Astrocyte (in vitro differentiated cells and primary cell): ENCODE measurements at regions not wholly inside any gene's neighbourhood (a gene's known extent, or its start where the extent isn't known, plus 50 kb on each side); places are given as distances from the start of the nearest gene placed in this dataset.

Source experiments
- DNase-seq: peaks from one replicate; pipeline ENCODE4 v3.0.0-alpha.2; 2010; ENCODE audit warnings: low read depth
- FAIRE-seq: peaks from 2 replicates; lab custom pipeline; 2011; peaks lifted over from hg19 to GRCh38; lab: Jason Lieb, UNC
- H2AFZ ChIP-seq: 2 replicates; pipeline ENCODE4 v1.6.0; 2012; ENCODE audit warnings: low read depth, low read length, inconsistent platforms
- H3K27ac ChIP-seq: 2 replicates; pipeline ENCODE4 v1.5.1; 2011; ENCODE audit warnings: low read depth, low read length, inconsistent platforms
- H3K27me3 ChIP-seq: 2 replicates; pipeline ENCODE4 v1.6.0; 2011; ENCODE audit warnings: low read length, inconsistent platforms; ENCODE audit not compliant: insufficient read depth
- H3K36me3 ChIP-seq: 2 replicates; pipeline ENCODE4 v1.5.1; 2011; ENCODE audit warnings: low read length, inconsistent platforms; ENCODE audit not compliant: insufficient read depth
- H3K4me1 ChIP-seq: 2 replicates; pipeline ENCODE4 v1.5.1; 2011; ENCODE audit warnings: low read length, inconsistent platforms; ENCODE audit not compliant: insufficient read depth
- H3K4me2 ChIP-seq: 2 replicates; pipeline ENCODE4 v1.6.0; 2012; ENCODE audit warnings: low read length, inconsistent platforms
- H3K4me3 ChIP-seq: 2 replicates; pipeline ENCODE4 v1.5.1; 2011; ENCODE audit warnings: low read depth, mild to moderate bottlenecking, low read length, inconsistent platforms; ENCODE audit not compliant: insufficient read depth
- H3K79me2 ChIP-seq: 2 replicates; pipeline ENCODE4 v1.6.0; 2012; ENCODE audit warnings: mild to moderate bottlenecking, low read length, inconsistent platforms; ENCODE audit not compliant: insufficient read depth
- H3K9ac ChIP-seq: 2 replicates; pipeline ENCODE4 v1.6.0; 2012; ENCODE audit warnings: mild to moderate bottlenecking, low read length, inconsistent platforms
- H3K9me3 ChIP-seq: 2 replicates; pipeline ENCODE4 v1.5.1; 2012; ENCODE audit warnings: low read depth, mild to moderate bottlenecking, low read length, inconsistent platforms; ENCODE audit not compliant: insufficient read depth
- H4K20me1 ChIP-seq: 2 replicates; pipeline ENCODE4 v1.6.0; 2012; ENCODE audit warnings: low read length, inconsistent platforms; ENCODE audit not compliant: insufficient read depth
- H3K27ac Mint-ChIP-seq: one replicate; pipeline ENCODE4 v1.8.0; 2021; ENCODE audit warnings: mild to moderate bottlenecking, mixed read lengths; ENCODE audit not compliant: unreplicated experiment
- H3K27me3 Mint-ChIP-seq: one replicate; pipeline ENCODE4 v1.8.0; 2021; ENCODE audit warnings: low read depth, mixed read lengths; ENCODE audit not compliant: unreplicated experiment
- H3K36me3 Mint-ChIP-seq: one replicate; pipeline ENCODE4 v1.8.0; 2021; ENCODE audit warnings: low read depth, mixed read lengths; ENCODE audit not compliant: unreplicated experiment
- H3K4me1 Mint-ChIP-seq: one replicate; pipeline ENCODE4 v1.8.0; 2021; ENCODE audit warnings: low read depth, mixed read lengths; ENCODE audit not compliant: unreplicated experiment
- H3K4me3 Mint-ChIP-seq: one replicate; pipeline ENCODE4 v1.8.0; 2021; ENCODE audit warnings: mild to moderate bottlenecking, moderate library complexity, mixed read lengths; ENCODE audit not compliant: unreplicated experiment
- H3K9me3 Mint-ChIP-seq: one replicate; pipeline ENCODE4 v1.8.0; 2021; ENCODE audit warnings: mild to moderate bottlenecking, mixed read lengths; ENCODE audit not compliant: unreplicated experiment
- CTCF ChIP-seq: IDR thresholded peaks from 2 replicates; pipeline ENCODE4 v1.5.1; 2011; ENCODE audit warnings: low read depth, mild to moderate bottlenecking, inconsistent platforms, low read length, moderate library complexity; ENCODE audit not compliant: insufficient read depth
- EZH2 ChIP-seq: IDR thresholded peaks from 2 replicates; pipeline ENCODE4 v1.6.1; 2012; ENCODE audit warnings: mild to moderate bottlenecking, low read length, inconsistent platforms; ENCODE audit not compliant: insufficient read depth

GRCh38 chr13:53436396-53436795, 407.8 kb downstream of the OLFM4 start:
- no peak for DNase-seq
- no peaks in the 10 kb centered on the region for H3K9me3 ChIP-seq
- H3K36me3 Mint-ChIP-seq: no peaks in the 10 kb centered on the region
- H3K9me3 Mint-ChIP-seq: peaks cover 6% of the 10 kb centered on the region
- H3K9ac ChIP-seq: no peak overlapping the region
- no peak overlapping the region for H3K27ac ChIP-seq
- no peaks in the 10 kb centered on the region for H3K4me1 Mint-ChIP-seq
- TF ChIP-seq EZH2 (no peak), CTCF (no peak)
- no peaks in the 10 kb centered on the region for H3K27me3 Mint-ChIP-seq
- H3K36me3 ChIP-seq: no peaks in the 10 kb centered on the region
- no peaks in the 10 kb centered on the region for H3K4me1 ChIP-seq
- no peak overlapping the region for H3K4me3 ChIP-seq
- H4K20me1 ChIP-seq: no peaks in the 10 kb centered on the region
- H3K4me3 Mint-ChIP-seq: no peak overlapping the region
- H3K79me2 ChIP-seq: no peaks in the 10 kb centered on the region
- H3K27me3 ChIP-seq: no peaks in the 10 kb centered on the region
- no peak overlapping the region for H3K27ac Mint-ChIP-seq
- H2AFZ ChIP-seq: no peak overlapping the region
- FAIRE-seq: no peak
- H3K4me2 ChIP-seq: no peak overlapping the region

- H3K9me3 ChIP-seq: no peaks in the 10 kb centered on the region
- H3K9me3 Mint-ChIP-seq: peaks cover 6% of the 10 kb centered on the region
- no peaks in the 10 kb centered on the region for H3K4me1 ChIP-seq
- H3K4me1 Mint-ChIP-seq: no peaks in the 10 kb centered on the region
- H3K27ac ChIP-seq: no peak overlapping the region
- H3K27me3 Mint-ChIP-seq: no peaks in the 10 kb centered on the region
- H4K20me1 ChIP-seq: no peaks in the 10 kb centered on the region
- TF ChIP-seq EZH2: no peak
- TF ChIP-seq CTCF: no peak
- DNase-seq (no peak), FAIRE-seq (no peak)
- no peaks in the 10 kb centered on the region for H3K27me3 ChIP-seq
- no peaks in the 10 kb centered on the region for H3K36me3 Mint-ChIP-seq
- H3K4me2 ChIP-seq: no peak overlapping the region
- H3K27ac Mint-ChIP-seq: no peak overlapping the region
- H3K36me3 ChIP-seq: no peaks in the 10 kb centered on the region
- no peaks in the 10 kb centered on the region for H3K79me2 ChIP-seq
- H3K9ac ChIP-seq: no peak overlapping the region
- H3K4me3 ChIP-seq: no peak overlapping the region
- no peak overlapping the region for H3K4me3 Mint-ChIP-seq
- no peak overlapping the region for H2AFZ ChIP-seq
These were observed 411.0 kb downstream of the OLFM4 start for GRCh38 chr13:53439439-53440225.

GRCh38 chr13:53442979-53443378, 414.4 kb downstream of the OLFM4 start:
- no peaks in the 10 kb centered on the region for H3K9me3 ChIP-seq
- TF ChIP-seq EZH2 (no peak), CTCF (no peak)
- peaks cover 6% of the 10 kb centered on the region for H3K9me3 Mint-ChIP-seq
- peaks cover 2% of the 10 kb centered on the region for H3K27me3 Mint-ChIP-seq
- H3K4me1 ChIP-seq: no peaks in the 10 kb centered on the region
- no peaks in the 10 kb centered on the region for H3K4me1 Mint-ChIP-seq
- H3K4me2 ChIP-seq: no peak overlapping the region
- H3K9ac ChIP-seq: no peak overlapping the region
- H2AFZ ChIP-seq: no peak overlapping the region
- no peak overlapping the region for H3K27ac Mint-ChIP-seq
- no peak overlapping the region for H3K4me3 ChIP-seq
- H4K20me1 ChIP-seq: no peaks in the 10 kb centered on the region
- no peak for FAIRE-seq
- no peaks in the 10 kb centered on the region for H3K36me3 ChIP-seq
- H3K27ac ChIP-seq: no peak overlapping the region
- no peak for DNase-seq
- H3K4me3 Mint-ChIP-seq: no peak overlapping the region
- H3K27me3 ChIP-seq: no peaks in the 10 kb centered on the region
- H3K79me2 ChIP-seq: no peaks in the 10 kb centered on the region
- no peaks in the 10 kb centered on the region for H3K36me3 Mint-ChIP-seq
